H1 (cell line): ENCODE measurements at regions not wholly inside any gene's neighbourhood (a gene's known extent, or its start where the extent isn't known, plus 50 kb on each side); places are given as distances from the start of the nearest gene placed in this dataset.

Experiments
- CEBPB ChIP-seq: IDR thresholded peaks from 2 replicates; pipeline ENCODE4 v1.6.1; 2012; ENCODE audit warnings: low read depth, low read length
- EGR1 ChIP-seq: IDR thresholded peaks from 2 replicates; pipeline ENCODE4 v1.6.1; 2011; ENCODE audit warnings: low read depth, low read length, borderline replicate concordance
- FOSL1 ChIP-seq: IDR thresholded peaks from 2 replicates; pipeline ENCODE4 v1.6.1; 2011; ENCODE audit warnings: mild to moderate bottlenecking, low read depth, low read length, moderate library complexity; ENCODE audit not compliant: insufficient read depth
- HDAC6 ChIP-seq: IDR thresholded peaks from one replicate; pipeline ENCODE4 v1.7.1; 2012; ENCODE audit warnings: low read depth, mild to moderate bottlenecking, inconsistent platforms, low read length, moderate library complexity
- JUN ChIP-seq: IDR thresholded peaks from 2 replicates; pipeline ENCODE4 v1.6.1; 2011; ENCODE audit warnings: low read depth, mild to moderate bottlenecking, improper control_type of control experiment, low read length
- JUND ChIP-seq: IDR thresholded peaks from 2 replicates; pipeline ENCODE4 v1.6.1; 2011; ENCODE audit warnings: mild to moderate bottlenecking, improper control_type of control experiment, low read length
- NANOG ChIP-seq: IDR thresholded peaks from 2 replicates; pipeline ENCODE4 v1.6.1; 2011; ENCODE audit warnings: low read length, low read depth, mild to moderate bottlenecking, inconsistent platforms; ENCODE audit not compliant: insufficient read depth, poor library complexity, severe bottlenecking
- TAF7 ChIP-seq: optimal IDR thresholded peaks from 2 replicates; pipeline ENCODE3; 2011; ENCODE audit warnings: low read depth, mild to moderate bottlenecking, inconsistent platforms, low read length, moderate library complexity, borderline replicate concordance
- ZNF274 ChIP-seq: IDR thresholded peaks from 2 replicates; pipeline ENCODE4 v1.7.0; 2012; ENCODE audit warnings: low read length, borderline replicate concordance; ENCODE audit errors: extremely low read depth
- TF ChIP-seq, protein P1 (sequence below): fragments of 300-600 bp; sonication (generic); IDR thresholded peaks from 2 replicates; pipeline ENCODE4 v1.7.1; 2012; ENCODE audit warnings: low read length, moderate library complexity, mild to moderate bottlenecking, inconsistent platforms; ENCODE audit not compliant: insufficient replicate concordance
- TF ChIP-seq, protein P2 (sequence below): IDR thresholded peaks from 2 replicates; pipeline ENCODE4 v1.6.1; 2012; ENCODE audit warnings: low read length, inconsistent platforms

DNA sequence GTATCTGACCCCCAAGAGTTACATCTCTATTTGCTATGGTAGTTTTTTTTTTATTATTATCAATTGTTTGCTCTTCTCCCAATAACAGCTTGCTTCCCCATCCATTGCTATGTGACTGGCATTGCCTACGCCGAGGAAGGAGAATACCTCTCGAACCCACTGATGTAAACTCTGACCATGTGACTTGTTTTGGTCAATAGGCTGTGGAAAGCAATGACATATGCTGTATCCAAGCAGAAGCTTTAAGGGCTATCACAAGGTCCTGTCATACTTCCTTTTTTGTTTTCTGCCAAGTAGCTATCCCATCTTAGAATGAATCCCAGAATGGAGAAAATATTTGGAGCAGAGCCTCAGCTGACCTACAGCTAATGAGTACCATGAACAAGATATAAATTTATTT, 111.0 kb upstream of the FRMD4B start (continued):
- TF ChIP-seq, protein P1, sequence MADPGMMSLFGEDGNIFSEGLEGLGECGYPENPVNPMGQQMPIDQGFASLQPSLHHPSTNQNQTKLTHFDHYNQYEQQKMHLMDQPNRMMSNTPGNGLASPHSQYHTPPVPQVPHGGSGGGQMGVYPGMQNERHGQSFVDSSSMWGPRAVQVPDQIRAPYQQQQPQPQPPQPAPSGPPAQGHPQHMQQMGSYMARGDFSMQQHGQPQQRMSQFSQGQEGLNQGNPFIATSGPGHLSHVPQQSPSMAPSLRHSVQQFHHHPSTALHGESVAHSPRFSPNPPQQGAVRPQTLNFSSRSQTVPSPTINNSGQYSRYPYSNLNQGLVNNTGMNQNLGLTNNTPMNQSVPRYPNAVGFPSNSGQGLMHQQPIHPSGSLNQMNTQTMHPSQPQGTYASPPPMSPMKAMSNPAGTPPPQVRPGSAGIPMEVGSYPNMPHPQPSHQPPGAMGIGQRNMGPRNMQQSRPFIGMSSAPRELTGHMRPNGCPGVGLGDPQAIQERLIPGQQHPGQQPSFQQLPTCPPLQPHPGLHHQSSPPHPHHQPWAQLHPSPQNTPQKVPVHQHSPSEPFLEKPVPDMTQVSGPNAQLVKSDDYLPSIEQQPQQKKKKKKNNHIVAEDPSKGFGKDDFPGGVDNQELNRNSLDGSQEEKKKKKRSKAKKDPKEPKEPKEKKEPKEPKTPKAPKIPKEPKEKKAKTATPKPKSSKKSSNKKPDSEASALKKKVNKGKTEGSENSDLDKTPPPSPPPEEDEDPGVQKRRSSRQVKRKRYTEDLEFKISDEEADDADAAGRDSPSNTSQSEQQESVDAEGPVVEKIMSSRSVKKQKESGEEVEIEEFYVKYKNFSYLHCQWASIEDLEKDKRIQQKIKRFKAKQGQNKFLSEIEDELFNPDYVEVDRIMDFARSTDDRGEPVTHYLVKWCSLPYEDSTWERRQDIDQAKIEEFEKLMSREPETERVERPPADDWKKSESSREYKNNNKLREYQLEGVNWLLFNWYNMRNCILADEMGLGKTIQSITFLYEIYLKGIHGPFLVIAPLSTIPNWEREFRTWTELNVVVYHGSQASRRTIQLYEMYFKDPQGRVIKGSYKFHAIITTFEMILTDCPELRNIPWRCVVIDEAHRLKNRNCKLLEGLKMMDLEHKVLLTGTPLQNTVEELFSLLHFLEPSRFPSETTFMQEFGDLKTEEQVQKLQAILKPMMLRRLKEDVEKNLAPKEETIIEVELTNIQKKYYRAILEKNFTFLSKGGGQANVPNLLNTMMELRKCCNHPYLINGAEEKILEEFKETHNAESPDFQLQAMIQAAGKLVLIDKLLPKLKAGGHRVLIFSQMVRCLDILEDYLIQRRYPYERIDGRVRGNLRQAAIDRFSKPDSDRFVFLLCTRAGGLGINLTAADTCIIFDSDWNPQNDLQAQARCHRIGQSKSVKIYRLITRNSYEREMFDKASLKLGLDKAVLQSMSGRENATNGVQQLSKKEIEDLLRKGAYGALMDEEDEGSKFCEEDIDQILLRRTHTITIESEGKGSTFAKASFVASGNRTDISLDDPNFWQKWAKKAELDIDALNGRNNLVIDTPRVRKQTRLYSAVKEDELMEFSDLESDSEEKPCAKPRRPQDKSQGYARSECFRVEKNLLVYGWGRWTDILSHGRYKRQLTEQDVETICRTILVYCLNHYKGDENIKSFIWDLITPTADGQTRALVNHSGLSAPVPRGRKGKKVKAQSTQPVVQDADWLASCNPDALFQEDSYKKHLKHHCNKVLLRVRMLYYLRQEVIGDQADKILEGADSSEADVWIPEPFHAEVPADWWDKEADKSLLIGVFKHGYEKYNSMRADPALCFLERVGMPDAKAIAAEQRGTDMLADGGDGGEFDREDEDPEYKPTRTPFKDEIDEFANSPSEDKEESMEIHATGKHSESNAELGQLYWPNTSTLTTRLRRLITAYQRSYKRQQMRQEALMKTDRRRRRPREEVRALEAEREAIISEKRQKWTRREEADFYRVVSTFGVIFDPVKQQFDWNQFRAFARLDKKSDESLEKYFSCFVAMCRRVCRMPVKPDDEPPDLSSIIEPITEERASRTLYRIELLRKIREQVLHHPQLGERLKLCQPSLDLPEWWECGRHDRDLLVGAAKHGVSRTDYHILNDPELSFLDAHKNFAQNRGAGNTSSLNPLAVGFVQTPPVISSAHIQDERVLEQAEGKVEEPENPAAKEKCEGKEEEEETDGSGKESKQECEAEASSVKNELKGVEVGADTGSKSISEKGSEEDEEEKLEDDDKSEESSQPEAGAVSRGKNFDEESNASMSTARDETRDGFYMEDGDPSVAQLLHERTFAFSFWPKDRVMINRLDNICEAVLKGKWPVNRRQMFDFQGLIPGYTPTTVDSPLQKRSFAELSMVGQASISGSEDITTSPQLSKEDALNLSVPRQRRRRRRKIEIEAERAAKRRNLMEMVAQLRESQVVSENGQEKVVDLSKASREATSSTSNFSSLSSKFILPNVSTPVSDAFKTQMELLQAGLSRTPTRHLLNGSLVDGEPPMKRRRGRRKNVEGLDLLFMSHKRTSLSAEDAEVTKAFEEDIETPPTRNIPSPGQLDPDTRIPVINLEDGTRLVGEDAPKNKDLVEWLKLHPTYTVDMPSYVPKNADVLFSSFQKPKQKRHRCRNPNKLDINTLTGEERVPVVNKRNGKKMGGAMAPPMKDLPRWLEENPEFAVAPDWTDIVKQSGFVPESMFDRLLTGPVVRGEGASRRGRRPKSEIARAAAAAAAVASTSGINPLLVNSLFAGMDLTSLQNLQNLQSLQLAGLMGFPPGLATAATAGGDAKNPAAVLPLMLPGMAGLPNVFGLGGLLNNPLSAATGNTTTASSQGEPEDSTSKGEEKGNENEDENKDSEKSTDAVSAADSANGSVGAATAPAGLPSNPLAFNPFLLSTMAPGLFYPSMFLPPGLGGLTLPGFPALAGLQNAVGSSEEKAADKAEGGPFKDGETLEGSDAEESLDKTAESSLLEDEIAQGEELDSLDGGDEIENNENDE: no peak
- TF ChIP-seq FOSL1: no peak
- no peak for TF ChIP-seq JUN
- TF ChIP-seq CEBPB: no peak
- TF ChIP-seq, protein P2, sequence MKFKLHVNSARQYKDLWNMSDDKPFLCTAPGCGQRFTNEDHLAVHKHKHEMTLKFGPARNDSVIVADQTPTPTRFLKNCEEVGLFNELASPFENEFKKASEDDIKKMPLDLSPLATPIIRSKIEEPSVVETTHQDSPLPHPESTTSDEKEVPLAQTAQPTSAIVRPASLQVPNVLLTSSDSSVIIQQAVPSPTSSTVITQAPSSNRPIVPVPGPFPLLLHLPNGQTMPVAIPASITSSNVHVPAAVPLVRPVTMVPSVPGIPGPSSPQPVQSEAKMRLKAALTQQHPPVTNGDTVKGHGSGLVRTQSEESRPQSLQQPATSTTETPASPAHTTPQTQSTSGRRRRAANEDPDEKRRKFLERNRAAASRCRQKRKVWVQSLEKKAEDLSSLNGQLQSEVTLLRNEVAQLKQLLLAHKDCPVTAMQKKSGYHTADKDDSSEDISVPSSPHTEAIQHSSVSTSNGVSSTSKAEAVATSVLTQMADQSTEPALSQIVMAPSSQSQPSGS: no peak
- TF ChIP-seq HDAC6: no peak
- TF ChIP-seq JUND: no peak
- no peak for TF ChIP-seq TAF7
- no peak for TF ChIP-seq NANOG
- TF ChIP-seq ZNF274: no peak
- no peak for TF ChIP-seq EGR1
